ENCODE measurements at regions not wholly inside any gene's neighbourhood (a gene's known extent, or its start where the extent isn't known, plus 50 kb on each side); places are given as distances from the start of the nearest gene placed in this dataset.
"Not testable (repeated sequence)": the region's sequence is repeated elsewhere in the genome, so short reads cannot be mapped to it uniquely, and the experiment has no call there.

DNA sequence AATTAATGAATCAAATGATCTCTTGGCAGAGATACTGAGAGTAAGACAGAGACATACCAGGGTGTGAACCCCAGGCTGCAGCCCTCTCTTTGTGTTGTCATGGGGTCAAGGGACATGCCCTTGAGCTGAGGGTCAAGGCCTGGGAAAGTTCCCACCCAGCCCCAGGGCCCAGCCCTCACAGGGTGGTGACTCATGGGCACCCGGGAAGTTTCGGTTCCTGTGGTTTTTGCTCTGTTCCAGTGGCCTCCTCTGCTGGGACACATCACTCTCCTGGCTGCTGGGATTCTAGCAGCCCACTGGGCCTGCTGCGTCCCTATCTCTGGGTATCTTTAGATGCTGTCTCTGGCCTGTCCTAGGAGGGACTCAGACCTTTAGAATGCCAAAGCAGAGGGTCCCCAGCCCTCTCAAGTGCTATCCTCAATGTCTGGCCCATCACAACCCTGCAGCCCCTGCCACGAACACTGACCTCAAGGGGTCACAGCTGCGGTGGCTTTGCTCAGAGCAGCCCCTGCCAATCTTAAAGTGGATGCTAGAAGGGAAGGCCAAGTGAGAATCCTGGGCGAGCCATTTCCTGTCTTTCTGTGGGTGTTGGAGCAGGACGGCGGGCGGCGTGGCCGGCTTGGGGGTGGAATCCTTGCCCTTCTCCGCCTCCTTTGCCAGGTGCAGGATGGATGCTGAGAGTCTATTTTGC, 148.4 kb upstream of the TLE3 start:
- no peak for DNase-seq

DNA sequence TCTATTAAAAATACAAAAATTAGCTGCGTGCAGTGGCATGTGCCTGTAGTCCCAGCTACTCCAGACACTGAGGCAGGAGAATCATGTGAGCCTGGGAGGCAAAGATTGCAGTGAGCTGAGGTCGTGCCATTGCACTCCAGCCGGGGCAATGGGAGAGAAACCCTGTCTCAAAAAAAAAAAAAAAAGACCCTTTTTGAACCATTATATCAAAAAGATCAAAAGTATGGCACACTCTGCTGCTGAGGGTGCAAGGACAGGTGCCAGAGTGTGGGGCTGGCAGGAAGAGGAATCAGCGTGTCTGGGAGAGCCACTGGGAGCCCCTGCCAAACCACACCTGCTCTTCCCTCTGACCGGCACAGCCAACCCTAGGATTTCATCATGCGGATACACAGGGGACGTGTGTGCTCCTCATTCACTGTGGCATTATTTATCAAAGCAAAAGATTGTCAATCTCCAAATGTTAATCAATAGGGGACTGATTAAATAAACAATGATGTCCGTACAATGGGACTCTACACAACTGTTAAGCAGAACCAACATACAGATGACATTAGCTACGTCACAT, 147.3 kb upstream of the TLE3 start:
- DNase-seq, result no peak

DNA sequence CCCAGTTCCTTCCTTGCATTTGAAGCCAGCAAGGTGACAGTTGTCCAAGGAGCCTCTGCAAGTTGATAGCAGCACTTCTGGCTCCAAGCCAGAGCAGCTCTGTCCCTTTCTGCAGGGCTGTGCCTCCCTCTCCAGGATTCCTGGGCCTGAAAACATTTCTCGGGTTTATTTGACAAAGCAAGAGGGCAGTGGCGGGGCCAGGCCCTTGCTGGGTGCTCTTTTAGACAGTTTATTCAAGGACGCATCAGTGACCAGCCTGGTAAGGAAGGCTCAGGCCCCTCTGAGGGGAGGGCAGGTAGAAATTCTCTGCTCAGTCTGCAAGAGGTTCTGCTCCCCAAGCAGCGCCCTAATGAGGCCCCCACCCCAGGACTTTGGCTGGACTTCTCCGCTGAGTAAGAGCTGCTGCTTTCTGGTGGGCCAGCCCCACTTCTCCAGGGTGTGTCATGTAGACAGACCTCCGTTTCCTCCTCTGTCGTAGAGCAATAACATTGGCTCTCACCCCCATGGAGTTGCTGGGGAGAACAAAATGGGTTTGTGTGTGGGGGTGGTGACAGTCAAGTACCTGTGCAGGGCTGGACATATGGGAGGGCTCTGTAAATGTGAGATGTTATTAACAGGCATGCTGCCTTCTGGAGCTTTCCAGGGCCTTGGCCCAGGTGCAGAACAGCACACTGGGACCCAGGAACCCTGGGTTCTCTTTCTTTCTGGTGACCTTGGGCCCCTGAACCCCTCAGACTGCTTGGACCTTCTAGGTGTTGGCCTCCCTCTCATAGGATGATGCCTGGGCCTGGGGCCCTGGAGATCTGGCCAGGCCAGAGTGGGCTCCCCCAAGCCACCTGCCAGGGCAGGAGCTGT, 146.2 kb upstream of the TLE3 start:
- DNase-seq, result no peak

DNA sequence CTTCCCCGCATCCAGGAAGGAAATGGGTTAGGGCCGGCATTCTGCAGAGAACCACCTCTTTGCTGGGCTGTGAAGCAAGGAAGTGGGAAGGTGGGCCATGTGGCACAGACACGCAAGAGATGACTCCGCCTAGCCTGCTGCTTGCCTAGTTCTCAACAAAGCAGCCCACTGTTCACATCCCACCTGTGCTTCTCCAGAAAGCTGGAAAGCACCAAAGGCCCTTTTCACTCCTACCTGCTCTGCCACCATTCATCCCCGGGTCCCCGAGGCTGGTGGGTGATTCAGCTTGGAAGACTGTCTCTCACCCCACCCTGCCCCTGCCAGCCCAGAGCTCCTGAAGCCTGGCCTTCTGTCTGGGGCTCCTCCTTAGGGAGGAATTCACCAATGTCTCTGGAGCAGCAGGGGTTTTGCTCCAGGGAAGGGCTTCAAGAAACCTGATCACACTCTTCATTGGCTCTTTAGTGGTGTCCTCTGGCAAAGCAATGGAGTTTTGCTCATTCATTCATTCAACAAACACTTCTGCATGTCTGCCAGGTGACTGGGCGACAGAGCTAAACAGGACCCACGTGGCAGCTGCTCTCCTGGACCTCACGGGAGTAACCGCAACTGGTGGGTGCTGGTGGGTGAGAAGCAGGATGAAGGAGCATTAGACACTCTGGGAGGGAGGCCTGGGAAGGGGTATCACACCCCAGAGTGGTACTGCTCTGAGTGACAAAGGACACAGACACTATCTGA, 145.4 kb upstream of the TLE3 start:
- DNase-seq, result no peak

DNA sequence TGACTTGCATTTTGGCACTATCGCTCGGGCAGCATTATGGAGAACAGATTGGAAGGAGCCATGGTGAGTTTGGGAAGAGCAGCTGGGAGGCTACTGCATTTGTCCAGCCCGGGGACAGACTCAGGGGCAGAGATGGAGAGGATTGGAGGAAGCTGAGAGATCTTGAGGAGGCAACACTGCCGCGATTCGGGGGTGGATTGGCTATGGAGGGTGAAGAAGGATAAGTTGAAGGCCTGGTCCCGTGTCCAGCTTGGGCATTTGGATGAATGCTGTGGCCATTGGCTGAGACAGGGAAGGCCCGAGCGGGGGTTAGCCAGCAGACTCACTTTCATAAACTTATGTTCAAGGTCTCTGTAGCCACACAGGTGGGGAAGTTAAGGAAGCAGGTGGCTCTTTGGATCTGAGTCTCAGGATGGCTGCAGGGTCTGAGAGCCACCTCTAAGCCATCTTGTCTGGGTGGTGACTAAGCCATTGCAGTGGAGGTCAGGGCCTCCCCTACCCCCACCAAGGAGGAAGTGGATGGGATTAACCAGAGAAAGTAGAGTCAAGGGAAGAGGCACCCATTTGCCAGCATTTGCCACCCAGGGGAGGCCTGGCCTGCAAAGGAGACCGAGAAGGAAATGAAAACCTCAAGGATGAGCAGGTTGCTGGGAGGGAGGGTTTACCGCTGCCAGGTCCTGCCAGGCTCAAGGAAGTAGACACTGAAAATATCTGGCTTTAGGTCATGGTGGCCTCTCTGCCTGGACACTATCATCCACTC, 144.0 kb upstream of the TLE3 start:
- no peak for DNase-seq

DNA sequence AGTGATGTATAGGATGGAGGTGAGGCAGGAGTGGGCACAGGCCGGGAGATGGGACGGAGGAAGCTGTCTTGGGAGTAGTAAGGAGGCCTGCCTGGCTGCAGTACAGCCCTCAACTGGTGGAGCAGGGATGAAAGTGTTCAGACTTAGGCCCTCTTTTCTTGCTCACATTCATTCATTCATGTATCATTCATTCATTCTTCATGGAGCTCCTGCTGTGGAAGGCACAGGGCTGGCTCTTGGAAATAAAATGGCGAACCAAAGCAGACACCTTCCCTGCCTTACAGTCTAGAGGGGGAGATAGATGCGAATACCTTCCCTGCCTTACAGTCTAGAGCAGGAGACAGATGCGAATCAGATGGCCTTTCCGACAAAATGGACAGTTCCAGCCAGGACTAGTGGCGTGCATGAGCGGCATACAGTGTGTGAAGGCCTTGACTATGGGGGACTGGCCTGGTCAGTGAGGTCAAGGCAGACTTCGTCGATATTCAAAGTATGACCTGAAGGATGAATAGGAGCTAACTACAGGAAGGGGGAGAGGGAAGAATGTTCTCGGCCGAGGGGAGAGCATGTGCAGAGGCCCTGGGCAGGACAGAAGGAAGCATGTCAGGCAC, 143.2 kb upstream of the TLE3 start:
- no peak for DNase-seq

DNA sequence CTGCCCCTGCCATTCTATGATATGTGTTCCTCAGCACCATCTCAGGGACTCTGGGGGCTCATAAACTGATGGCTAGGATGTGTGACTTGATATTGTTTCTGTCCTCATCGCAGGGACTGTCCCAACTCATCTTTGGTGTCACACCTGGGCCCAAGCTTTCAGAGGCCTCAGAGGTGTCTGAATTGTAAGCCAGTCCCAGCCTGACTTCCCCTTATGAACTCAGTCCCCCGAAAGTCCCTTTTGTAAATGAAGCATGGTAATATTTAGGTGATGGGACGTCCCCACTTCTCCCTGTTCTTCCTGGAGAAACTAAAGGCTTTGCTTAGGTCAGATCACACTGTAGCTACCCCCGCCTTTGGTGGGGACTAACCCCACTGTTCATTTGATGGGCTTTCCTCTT, 142.4 kb upstream of the TLE3 start:
- no peak for DNase-seq

DNA sequence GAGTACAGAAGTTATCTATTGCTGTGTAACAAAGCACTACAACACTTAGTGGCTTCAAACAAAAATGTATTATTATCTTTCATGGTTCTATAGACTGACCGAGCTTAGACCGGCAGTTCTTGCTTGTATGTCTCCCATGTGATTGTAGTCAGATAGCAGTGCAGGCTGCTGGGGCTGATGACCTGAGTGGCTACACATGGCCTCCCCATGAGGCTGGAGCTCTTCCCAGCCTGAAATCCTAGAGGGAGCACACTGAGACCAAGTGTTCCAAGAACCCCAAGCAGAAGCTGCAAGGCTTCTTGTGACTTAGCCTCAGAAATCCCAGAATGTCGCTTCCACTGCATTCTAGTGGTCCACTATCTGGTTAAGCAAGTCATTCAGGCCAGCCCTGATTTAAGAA, 141.2 kb upstream of the TLE3 start:
- DNase-seq, result no peak

DNA sequence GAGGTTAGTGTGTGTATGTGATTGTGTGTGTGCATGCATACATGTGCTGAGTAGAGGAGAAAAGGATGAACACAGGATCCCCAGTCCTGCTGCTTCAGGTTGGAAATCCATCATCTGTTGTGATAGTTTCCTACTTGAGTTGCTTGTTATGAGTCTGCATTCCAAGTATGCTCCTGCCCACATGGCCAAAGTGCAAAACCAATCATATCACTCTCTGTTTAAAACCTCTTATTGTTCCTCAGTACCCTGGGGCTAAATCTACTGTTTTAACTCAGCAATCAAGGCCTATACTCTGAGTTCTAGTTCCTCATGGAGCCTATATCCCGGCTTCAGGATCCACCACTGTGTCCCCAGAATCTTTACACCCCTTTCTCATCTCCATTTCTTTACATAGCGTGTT, 139.9 kb upstream of the TLE3 start:
- DNase-seq, result no peak

DNA sequence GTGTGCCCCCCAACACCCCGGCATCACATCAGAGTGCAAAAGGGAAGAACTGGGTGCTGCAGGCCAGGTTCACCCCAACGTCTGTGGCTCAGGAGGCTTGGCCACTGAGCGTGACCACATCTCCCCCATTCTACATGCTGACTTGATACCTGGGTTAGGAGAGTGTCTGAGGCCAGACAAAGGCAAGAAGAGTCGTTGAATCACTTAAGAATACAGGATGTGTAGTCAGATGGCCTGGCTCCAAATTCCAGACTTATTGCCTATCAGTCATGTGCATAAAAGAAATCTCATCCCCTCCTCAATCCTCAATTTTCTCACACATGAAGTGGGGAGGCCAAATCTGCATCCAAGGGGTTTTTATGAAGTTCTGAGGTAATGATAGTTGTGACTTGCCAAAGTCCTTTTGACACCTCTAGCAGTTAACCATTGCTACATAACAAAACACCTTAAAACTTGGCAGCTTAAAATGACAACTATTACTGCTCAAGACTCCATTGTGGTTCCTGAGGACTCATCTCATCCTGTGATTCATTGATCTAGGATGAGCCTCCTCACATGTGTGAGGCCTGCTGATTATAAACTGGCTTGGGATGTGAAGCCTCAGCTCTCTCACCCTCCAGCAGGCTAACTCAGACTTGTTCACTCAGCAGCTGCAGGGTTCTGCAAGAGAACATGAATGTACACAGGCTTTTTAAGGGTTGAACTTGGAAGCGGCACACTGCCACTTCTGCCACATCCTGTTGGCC, 138.8 kb upstream of the TLE3 start:
- DNase-seq, result no peak

DNA sequence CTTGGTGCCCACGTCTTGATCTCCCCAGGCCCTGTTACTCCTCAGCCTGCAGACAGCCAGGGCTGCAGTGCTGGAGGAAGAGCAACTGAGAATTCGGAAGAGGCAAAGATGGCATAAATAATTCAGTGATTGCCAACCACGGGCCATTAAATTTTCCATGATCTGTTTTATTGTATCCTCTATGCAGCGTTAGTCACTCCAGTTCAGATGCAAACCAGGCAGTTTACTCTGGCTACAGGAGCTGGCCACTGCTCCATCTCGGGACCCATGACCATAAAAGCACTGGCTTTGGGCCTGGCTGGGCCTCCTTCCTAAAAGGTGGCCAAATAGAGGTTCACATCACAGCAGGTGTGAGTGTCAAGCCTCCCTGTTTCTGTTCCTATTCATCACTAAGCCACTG, 137.6 kb upstream of the TLE3 start:
- no peak for DNase-seq

DNA sequence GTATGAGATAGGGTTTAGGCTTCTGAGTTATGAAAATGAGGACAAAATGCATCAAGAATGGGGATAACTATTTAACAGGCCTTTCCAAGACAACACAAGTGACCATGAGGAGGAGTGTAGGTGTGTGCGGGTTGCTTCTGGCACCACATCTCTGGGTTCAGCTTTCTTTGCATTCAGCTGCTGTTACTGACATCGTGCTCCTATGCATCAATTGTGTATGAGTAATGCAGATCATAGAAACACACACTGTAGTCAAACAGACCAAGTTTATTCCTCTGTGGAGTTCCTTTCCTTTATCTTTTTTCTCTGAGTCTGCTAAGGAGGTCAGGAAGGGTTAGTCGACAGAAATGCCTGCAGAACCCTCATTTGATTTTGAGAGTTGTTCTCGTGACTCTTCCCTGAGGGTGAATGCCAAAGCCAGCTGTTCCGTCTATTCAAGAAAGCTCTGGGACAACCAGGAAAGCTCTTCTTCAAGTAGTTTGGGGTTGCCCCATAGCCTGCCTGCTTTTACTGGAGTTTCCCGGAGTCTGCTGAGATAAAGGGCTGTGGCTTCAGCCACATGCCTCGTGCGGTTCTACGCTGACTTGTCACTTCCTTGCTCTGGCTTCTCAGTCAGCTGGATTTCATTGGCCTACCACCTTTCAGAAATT, 136.7 kb upstream of the TLE3 start:
- no peak for DNase-seq

DNA sequence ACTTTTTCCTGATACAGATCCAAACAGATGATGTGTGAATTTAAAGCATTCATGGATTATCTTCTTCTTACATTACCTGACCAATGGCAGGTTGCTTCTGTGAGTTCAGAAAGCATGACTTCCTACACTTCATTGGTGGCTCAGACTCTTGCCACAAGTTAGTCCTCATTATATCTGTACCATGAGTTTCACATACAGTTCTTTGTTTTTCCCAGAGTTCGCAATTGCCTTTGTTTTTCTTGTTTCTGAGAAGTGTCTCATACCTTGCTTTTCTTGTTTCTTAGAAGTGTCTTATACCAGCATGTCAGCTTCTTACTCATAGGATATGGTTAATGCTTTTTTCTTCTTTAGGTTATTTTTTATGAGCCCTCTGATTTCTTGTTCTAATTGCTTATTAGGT, 133.8 kb upstream of the TLE3 start:
- no peak for DNase-seq

DNA sequence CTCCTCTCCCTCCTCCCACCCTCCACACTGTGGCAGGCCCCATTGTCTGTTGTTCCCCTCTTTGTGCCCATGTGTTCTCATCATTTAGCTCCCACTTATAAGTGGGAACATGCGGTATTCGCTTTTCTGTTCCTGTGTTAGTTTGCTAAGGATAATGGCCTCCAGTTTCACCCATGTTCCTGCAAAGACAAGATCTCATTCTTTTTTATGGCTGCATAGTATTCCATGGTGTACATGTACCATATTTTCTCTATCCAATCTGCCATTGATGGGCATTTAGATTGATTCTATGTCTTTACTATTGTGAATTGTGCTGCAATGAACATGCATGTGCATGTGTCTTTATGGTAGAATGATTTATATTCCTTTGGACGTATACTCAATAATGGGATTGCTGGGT, 130.2 kb upstream of the TLE3 start:
- not testable (repeated sequence) for DNase-seq

DNA sequence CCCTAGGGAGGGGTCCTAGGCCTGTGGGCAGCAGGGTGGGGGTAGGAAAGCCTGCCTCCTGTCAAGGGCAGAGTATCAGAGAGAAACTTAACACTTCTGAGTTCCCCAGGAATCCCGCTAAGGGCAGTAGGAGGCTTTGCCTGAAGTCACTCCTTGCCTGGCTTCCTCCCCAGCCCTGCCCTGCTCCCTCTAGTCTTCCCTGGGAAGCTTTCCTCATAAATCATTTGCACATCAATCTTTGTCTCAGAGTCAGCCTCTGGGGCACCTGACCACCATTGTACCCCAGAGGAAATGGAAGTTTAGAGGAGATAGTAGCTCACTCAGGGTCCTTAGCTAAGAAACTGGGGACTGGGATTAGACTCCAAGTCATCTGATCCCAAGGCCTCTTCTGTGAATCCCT, 129.4 kb upstream of the TLE3 start:
- DNase-seq, result no peak

DNA sequence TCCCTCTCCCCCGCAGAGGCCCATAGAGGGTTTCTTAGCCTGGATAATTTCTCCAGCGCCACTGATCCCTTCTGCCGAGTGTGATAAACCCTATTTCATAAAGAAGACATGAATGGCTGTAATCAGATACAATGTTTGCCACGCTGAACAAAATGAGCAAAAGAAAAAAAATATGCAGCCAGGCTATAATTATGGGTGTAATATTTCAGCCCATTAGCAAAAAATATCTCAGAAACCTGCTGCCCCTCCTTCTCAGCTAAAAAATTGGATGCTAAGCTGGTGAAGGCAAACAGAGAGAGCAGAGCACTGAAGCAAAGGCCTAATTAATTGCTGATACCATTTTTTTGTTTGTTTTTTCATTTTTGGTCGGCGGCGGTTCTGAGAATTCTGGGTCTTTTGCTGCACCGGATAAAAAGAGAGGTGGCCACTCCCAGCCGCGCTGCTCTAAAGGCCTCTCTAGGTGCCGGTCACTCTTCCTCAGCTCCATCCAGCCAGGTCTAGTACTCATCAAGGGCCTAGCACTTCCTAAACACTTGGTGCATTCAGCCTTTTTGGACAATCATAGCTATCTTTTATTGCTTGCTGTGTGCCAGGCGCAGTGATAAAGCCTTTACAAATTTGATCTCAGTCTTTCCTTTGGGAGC, 128.7 kb upstream of the TLE3 start:
- DNase-seq, result no peak

DNA sequence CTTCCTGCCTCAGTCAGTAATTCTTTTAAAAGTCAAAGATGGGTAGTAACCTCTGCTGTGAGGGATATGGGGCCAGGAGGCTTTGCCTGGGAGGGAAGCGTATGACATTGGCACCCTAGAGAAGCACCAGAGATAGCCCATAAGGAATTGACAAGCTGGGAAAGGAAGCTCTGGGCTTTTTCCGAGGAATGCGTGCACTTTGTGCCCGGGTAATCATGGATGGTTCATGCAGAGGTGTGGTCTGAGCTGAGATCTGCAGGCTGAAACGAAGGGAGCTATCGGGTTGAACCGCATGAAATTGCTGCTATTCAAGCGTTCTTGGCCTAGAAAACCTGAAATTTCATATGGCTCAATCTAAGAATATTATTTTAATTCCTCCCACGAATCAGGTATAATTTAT, 127.7 kb upstream of the TLE3 start:
- no peak for DNase-seq

DNA sequence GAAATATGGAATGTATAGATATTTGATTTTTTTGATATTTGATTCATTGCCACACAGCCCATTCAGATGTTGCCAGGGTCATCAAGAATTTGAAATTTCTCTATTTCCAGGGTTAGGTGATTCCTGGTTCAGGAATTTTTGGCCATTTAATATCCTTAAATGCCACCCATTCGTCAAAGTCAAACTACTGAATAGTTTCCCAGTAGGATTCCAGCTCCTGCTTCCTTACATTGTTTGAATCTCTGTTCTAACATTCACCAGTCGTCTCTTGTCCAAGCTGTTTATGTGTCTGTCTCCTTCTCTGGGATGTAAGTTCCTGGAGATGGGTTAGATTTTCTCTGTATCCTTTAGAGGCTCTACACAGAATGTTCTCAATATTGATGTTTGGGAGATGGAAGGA, 124.9 kb upstream of the TLE3 start:
- DNase-seq, result no peak

DNA sequence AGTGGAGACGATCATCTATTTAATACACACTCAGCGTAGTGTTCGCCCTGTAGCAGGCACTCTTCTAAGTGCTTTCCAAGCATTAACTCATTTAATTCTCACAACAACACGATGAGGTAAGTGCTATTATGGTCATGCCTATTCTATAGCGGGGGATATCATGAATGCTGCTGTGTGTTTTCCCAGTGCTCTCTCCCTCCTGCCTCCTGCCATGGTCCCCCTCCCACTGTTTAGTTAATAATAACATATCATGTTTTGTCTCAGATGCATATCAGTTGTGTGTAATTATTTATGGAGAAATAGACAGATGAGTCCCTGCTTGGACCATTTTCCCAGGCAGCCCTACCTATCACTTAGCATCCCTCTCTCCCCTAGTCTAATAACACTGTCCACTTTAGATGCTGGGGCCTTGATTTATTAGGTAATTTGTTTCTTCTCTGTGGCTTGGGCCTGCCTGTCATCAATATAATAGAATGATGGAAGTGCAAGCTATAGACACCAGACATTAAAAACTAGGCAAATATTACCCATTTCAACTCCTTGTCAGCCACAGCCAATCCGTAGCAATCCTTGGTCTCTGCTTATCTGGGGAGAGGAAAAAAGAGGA, 122.9 kb upstream of the TLE3 start:
- DNase-seq, result no peak

DNA sequence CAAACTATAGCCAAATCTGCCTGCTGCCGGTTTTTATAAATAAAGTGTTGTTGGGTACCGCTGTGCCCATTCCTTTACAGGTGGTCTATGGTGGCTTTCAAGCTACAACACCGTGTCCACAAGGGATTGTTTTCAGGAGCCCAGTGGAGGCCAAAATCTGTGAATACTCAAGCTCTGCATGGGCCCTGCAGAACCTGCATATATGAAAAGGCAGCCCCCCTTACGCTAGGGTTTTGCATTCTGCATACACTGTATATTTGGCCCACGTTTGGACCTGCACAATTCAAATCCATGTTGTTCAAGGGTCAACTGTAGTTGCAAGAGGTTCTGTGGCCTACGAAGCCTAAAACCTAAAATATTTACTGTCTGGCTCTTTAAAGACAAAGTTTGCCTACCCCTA, 122.2 kb upstream of the TLE3 start:
- no peak for DNase-seq

Measured in right kidney (tissue), 1 donor.